Uterus (tissue), 2 donors: ENCODE measurements at regions not wholly inside any gene's neighbourhood (a gene's known extent, or its start where the extent isn't known, plus 50 kb on each side); places are given as distances from the start of the nearest gene placed in this dataset.

ENCODE experiments used
- CTCF ChIP-seq, 4 experiments: fragments of 200-600 bp in 2 of 4; fragments of 450-650 bp in 2 of 4; sonication (generic) in 2 of 4; IDR thresholded peaks; one replicate each; pipeline ENCODE4 v1.5.1; 2016 to 2019; ENCODE audit warnings: antibody characterized with exemption in 4 of 4, mild to moderate bottlenecking in 2 of 4, moderate library complexity in 1 of 4
- POLR2A ChIP-seq, 2 donors: fragments of 450-650 bp; IDR thresholded peaks; one replicate each; pipeline ENCODE4 v1.6.1; 2016; ENCODE audit warnings: antibody characterized with exemption in 2 of 2, mild to moderate bottlenecking in 1 of 2, moderate library complexity in 1 of 2

DNA sequence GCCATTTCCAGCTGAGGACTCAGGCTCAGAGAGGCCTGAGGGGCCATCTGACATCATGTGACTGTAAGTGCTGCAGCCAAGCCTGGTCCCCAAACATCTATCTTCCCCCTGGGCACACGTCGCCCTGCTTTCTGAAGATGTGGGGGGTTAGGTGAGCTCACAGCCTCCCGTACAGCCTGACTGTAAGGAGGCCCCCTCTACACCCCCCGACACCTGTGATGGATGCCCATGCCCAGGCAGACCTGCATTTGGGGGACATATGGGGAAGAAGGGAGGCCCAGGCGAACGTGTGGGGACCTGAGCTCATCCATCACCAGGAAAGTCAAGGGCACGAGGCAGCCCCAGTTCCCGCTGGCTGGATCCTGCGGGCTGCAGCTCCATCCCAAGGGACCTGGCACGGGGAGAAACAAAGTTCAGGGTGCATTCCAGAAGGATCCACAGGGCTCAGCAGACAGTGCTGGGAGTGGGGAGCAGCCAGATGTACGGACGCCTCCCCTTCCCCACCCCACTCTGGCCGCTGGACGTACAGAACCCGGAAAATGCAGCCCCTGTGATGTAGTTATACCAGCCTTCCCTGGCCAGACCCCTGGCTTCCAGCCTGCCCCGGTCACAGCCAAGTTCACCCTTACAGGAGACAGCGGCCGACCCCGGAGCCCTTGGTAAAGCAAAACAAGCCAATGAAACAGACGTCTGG is 1431.4 kb downstream of the BRD1 start:
- TF ChIP-seq CTCF (IDR thresholded peaks at IDR 0.05), result no peak
- no peak for TF ChIP-seq POLR2A (IDR thresholded peaks at IDR 0.05)
